HG02943 (cell line): ENCODE measurements at regions not wholly inside any gene's neighbourhood (a gene's known extent, or its start where the extent isn't known, plus 50 kb on each side); places are given as distances from the start of the nearest gene placed in this dataset.
"Not testable (repeated sequence)": the region's sequence is repeated elsewhere in the genome, so short reads cannot be mapped to it uniquely, and the experiment has no call there.

Experiments used
- ATAC-seq: cut with Tn5 transposase; IDR thresholded peaks from one replicate; pipeline ENCODE4 v1.9.1; 2021; ENCODE audit warnings: mild to moderate bottlenecking, low read depth, moderate library complexity; ENCODE audit not compliant: unreplicated experiment

DNA sequence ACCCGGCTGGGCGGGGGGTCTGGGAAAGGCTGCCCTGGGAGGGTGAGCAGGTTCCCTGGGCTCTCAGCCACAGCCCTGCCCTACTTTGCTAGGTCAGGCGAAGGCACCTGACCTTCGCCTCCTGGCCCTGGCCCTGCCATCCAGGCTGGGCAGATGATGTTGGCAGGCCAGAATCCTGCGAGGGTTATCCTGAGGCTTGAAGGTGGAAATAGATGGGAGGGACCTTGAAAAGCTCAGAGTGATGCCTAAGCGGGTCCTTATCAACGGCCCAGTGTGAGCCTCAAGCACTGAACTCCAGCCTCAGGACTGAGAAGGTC lies 191.3 kb downstream of the LAT start:
- not testable (repeated sequence) for ATAC-seq

DNA sequence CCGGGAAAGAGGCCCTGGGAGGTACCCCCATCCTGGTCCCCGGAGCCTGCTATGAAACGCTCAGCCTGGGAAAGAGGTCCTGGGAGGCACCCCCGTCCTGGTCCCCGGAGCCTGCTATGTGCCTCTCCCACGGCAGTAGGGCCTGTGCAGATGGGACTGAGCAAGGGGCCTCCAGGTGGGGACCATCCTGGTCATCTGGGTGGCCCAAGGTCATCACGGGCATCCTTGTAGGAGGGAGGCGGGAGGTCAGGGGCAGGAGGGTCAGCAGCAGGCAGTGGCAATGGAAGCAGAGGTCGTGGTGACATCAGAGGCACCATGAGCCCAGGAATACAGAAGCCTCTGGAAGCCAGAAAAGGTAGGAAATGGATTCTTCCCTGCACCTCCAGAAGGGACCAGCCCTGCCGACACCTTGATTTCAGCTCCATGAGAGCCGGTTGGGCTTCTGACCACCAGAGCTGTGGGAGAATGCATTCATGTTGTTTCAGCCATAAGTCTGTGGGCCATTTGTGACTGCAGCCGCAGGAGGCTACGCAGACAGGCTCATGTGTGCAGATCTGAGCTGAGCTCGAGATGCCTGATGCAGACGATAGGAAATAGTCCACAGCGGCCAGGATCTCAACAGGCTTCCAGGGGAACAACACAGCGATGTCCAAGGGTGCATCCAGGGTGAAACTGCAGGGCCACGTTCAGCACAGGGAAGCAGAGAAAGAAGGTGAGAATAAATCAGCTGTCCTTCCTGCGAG lies 190.7 kb downstream of the LAT start:
- not testable (repeated sequence) for ATAC-seq

DNA sequence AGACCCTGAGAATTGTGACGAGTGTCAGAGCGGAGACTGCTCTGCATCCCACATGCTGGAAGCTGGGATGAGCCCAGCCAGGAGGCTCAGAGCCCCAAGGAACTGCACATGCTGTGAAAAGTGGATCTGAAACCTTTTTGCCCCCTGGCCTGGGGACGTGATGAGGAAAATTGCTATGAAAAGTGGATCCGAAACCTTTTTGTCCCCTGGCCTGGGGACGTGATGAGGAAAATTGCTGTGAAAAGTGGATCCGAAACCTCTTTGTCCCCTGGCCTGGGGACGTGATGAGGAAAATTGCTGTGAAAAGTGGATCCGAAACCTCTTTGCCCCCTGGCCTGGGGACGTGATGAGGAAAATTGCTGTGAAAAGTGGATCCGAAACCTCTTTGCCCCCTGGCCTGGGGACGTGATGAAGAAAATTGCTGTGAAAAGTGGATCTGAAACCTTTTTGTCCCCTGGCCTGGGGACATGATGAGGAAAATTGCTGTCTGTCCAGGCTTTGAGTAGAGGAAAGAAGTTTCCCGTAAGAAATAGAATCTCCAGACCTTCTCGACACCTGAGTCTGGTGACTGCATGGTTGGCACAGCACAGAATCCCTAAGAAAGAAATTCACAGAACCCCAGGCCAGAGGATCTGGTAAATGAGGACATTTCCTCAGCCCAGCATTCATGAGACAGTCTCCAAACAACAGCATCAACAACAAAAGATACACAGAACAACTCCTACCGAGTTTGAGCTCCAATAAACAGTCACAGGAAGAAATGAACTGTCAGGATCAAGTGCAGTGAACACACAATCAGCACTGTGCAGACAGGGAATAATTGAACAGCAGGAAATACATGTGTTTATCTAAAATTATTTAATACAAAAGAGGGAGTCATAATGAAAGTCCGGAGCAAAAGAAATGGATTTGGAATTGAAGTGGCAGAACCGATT lies 188.8 kb downstream of the LAT start:
- not testable (repeated sequence) for ATAC-seq

DNA sequence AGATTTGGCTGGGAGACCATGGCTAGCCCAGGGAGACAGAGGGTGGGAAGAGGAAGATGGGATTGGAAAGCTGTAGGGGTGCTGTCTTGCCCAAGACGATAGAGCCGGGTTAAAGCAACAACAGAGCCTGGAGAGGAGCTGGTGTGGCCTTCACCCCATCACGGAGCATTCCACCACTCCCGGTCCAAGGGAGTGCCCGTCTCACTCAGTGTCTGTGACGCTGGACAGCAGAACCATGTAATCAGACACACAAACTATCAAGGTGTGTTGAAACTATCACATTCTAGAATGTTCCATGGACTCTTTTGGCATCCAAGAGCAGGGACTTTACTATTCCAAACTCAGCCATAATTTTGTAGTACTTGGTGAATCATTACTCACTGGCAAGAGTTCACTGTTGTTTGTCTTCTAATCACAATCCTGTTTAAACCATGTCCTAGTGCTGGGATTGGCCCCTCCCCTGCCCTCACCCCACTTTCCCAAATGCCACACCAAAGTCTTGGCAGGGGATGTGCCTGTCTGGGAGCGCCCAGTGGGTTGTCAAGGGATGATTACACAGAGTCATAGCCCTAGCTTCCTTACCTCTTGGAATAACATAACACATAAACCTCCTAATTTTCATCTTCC lies 187.4 kb downstream of the LAT start:
- ATAC-seq, result not testable (repeated sequence)

DNA sequence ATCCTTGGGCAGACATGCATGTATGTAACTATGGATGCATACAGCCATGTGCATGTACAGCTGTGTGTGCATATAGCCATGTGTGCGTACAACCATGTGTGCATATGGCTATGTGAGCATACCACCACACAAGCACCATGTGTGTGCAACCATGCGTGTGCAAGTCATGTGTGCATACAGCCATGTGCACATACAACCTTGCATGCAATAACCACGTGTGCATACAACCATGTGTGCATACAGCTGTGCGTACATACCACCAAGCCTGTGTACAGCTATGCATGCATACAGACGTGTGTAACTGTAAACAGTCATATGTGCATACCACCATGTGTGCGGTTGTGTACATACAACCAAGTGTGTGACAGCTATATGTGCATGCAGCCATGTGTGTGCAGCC lies 186.4 kb downstream of the LAT start:
- not testable (repeated sequence) for ATAC-seq

DNA sequence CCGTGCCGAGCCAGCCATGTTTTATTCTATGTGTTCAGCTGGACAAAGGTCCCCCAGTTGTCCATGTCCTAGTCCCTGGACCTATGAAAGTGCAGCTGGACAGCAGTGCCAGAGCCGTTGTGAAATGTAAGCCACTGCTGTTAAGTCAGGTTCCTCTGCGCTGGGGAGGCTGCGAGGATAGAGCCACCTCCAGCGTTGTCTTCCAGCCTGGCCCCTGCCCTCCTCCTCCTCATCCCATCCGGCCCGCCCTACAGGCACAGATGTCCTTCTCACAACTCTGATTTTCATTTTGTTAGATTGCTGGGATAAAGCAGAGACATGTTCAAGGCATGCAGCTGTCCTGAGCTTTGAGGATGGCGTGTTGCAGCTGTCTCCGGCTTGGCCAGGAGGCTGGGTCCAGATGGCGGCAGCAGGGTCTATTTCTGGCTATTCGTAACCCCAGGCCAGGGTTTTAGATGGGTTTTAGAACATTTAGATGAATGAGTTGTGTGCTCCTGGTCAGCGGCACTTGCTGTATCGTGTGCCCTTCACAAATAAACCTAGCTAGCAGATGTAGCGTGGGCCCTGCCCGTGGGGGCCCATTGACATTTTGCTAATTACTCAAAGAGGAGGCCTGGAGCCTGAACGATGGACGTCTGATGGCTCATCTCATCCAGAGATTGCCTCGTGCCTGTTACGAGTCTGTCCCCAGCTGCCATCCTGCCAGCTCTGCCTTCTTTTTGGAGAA lies 185.7 kb downstream of the LAT start:
- not testable (repeated sequence) for ATAC-seq

DNA sequence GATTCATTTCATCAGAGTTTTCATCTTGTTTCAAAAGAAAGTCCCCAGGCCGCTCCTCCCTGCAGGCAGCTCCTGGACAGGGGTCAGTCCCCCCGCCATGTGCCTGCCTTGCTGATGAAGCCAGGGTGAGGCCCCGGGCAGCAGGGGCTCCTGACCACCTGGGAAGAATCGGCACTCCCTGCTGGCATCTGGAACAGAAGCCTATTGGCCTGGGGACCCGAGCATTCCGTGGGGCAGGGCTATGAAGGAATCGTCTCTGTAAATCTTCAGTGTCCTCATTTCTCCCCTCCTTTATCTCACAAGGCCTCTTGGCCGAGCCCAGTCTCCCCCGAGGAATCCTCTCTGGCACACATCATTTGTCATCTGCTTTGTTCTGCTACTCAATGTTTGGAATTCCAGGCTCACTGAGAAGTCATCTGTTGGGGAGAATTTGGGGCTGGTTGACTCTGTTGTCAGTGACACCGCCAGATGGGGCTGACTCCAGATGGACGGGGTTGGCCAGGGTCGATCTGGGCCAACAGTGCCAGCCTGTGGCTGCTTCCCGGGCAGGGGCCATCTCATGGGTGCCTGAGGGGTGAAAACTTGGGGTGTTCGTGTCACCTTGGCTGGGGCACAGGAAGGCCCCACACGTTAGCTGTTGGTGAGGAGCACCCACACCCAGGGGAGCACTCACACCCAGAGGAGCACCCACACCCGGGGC lies 184.6 kb downstream of the LAT start:
- ATAC-seq, result not testable (repeated sequence)

DNA sequence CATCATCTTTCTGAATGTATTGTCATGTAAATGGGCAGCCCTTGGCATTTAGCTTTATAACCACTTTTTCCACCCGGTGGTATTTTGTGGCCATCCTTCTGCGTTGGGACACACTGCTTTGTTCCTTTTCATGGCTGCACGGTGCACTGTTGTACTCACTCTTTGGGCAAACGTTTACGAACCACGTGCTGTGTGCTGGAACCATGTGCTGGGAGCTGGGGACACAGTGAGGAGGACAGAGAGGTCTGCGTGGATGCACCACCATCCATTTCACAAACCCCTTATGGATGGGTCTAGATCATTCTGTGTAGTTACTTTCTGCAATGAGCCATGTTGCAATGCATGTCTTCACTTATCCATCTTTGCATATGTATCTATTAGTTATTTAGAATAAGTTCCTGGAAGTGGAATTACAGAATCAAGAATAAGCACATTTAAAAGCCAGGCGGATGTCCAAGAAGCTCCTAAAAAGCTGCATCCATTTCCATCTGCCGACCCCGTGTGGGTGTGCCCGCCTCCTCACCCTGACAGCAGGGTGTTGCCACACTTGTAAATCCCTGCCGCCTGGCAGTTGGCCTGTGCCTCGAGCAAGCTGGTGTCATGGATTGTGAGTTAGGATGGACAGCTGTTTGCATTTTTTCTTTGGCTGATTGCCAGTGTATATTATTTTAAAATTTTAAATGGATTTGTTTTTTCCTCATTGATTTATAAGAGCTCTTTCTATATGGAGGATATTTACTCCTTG lies 183.8 kb downstream of the LAT start:
- not testable (repeated sequence) for ATAC-seq

DNA sequence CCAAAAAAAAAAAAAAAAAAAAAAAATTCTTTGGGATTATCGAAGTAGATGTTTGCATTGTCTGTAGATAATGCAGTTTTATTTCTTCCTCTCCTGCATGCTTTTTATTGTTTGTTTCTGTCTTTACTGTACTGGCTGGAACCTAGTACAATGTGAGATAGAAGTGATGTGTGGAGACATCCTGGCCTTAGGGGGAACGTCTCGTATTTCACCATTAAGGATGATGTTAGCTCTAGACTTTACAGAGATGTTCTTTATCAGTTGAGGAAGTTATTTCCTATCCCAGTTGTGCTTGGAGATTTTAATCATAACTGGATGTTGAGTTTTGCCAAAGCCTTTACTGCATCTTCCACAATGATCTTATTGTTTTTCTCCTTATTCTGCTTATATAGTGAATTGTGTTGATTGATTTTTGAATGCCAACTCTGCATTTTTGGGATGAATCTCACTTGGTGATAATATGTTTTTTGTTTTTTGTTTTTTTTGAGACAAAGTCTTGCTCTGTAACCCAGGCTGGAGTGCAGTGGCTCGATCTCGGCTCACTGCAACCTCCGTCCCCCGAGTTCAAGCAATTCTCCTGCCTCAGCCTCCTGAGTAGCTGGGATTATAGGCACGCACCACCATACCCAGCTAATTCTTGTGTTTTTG lies 179.7 kb downstream of the LAT start:
- ATAC-seq, result not testable (repeated sequence)

DNA sequence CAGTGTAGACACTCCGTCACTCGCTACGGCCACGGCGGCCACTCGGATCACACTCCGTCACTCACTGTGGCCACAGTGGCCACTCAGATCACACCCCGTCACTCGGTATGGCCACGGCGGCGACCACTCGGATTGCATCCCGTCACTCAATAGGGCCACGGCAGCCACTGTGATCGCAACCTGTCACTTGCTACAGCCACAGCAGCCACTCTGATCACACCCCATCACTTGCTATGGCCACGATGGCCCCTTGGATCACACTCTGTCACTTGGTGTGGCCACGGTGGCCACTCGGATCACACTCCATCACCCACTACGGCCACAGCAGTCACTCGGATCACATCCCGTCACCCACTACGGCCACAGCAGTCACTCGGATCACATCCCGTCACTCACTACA lies 175.3 kb downstream of the LAT start:
- ATAC-seq, result not testable (repeated sequence)

DNA sequence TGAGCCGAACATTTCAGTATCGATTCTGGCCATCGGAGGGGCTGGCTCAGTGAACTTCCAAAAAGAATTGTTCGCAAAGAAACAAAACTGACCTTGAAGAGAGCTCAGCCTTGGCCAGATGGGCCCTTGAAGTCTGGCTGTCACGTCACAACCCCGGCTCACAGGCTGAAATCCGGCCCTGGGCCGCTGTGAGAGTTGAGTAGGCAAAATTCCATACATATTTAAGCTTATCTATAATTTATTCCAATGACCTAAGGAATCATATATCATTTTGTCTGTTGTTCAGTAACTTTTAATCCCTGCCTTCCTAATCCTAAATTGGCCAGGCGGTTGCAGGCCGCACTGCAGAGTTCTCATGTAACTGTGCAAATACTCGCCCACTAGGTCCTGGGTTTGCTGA lies 174.8 kb downstream of the LAT start:
- not testable (repeated sequence) for ATAC-seq

DNA sequence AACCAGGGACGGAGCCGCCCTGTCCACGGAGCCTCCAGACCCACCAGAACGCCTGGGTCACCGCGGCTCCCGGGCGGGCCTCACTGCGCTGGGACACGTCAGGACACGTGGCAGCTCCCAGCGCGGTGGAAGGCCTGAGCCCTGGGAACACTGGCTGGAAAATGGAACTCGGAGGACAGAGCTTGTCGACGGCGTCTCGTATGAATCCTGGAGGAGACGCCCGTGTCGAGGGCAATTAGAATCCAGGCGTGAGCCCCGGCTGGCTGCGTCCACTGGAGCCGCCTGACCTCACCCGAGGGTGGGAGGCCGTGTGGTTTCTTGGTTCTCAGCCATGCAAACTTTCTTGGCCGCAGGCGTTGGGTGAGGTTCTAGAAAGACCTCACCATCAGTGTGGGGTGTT lies 173.9 kb downstream of the LAT start:
- ATAC-seq, result no peak

DNA sequence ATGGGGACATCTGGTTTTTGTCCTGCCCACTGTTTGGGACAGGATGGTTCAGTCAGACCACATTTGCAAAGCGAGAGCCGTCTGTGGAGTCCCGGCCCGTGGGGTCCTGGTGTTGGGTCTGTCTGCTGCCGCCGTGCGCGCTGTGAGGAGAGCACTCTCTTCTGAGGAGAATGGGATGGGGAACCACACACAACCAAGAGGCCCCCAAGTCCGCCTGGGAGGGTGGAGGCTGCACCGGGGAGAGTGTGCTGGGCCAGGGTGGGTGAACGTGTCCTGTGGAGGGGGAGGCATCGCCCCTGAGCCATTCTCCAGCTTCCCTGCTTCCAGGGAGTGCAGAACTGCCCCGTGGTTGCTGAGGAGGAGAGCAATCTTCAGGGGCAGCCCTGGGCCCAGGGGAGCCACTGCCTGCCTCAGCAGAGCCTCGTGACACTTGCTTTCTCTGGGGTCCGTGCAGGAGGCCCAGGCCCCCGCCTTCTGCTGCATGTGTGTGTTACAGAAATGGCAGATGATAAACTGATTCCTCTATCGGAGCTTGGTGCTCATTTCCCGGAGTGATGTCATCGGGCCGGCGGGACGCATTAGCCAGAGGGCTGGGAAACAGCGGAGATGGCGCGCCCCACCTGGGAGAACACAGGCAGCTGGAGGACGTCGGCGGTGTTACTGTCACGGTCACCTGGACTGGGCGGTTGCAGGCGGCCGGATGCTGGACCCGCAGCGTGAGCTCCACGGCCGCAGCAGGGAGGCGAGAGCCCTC lies 173.4 kb downstream of the LAT start:
- ATAC-seq, result not testable (repeated sequence)

DNA sequence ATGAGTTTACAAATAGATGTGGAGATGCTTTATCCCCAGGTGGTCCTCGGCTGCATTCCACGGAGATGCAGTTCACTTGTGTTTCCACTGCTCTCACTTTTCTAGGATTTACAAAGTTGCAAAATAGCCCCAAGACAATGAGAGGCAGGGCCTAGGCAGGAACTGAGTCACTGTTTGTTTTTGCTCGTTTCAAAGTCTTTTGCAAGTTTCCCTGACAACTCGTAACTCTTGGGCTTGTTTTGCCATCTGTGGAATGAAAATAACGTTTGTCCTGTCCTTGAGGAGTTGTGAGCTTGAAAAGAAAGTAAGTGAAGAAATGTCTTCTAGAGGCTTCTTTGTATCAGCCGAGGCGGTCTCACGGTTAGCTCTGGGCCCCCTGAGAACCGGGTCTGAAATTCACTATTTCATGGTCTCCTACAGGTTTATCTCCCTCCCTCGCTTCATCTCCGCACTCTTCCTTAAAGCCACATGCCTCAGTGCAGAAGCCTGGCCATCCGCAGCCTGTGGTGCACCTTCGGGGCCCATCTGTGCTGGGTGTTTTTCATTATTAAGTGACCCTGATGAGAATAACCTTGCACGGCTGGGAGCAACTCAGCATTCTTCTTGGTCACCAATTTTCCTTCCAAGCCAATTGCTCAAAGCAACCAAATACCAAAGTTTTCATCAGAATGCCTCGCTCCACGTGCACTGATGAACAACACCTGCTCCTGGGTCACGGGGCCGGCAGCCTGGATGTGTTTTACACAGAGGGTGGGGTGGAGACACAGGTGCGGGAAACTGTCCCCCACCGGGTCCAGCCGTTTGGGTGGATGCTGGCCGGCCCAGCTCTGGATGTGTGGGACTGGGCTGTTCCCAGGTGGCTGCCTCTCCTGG lies 172.4 kb downstream of the LAT start:
- ATAC-seq, result not testable (repeated sequence)

DNA sequence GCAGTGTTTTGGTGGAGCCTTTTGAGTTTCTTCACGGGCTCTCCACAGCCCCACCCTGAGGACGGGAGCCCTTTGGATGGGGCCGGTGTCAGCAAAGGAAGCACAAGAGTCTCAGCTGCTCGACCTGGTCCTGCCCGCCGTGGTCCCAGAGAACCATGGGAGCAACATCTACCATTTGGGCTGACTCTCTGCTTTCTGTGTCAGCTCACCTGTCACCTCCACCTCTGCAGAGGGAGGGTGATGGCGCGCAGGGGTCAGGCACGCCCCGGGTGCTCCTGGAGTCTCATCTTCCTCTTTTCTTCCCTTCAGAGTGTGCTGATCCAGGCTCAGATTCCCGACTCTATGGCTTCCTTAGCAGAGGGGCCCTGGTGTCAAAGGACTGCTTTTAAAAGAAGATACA lies 171.7 kb downstream of the LAT start:
- no peak for ATAC-seq

DNA sequence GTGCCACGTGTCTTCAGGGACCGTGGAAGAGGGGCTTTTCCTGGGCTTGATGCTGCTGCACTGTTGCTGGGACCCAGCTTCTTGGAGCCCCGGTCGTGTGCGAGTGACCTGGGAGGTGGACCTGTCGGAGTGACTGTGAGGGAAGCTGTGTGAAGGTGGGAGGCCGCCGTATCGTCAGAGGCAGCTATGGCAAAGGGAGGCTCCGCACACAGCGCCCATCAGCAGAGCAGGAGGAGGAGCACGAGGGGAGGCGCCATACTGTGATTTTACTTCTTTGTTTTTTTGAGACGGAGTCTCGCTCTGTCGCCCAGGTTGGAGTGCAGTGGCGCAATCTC lies 171.0 kb downstream of the LAT start:
- not testable (repeated sequence) for ATAC-seq

DNA sequence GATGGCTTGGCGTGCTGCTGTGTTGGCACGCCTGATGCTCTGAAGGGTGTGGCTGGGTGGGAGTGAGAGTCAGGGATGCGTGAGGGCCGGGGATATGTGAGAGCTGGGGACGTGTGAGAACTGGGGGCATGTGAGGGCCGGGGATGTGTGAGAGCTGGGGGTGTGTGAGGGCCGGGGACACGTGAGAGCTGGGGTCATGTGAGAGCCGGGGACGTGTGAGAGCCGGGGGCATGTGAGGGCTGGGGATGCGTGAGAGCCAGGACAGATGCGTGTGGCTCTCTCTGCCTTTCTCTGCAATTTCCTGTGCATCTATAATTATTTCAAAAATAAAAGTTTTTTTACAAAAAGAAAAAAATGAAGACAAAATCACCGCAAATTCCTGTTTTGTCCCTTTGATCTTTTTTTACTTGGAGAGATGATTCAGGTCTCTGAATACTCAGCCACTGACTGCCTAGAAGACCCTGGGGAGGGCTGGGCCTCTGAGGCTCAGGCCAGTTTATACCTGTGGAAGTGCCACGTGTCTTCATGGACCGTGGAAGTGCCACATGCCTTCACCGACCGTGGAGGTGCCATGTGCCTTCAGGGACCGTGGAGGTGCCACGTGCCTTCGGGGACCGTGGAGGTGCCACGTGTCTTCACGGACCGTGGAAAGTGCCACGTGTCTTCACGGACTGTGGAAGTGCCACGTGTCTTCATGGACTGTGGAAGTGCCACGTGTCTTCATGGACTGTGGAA lies 170.4 kb downstream of the LAT start:
- not testable (repeated sequence) for ATAC-seq
